ENCODE measurements at regions not wholly inside any gene's neighbourhood (a gene's known extent, or its start where the extent isn't known, plus 50 kb on each side); places are given as distances from the start of the nearest gene placed in this dataset.
"Not testable (repeated sequence)": the region's sequence is repeated elsewhere in the genome, so short reads cannot be mapped to it uniquely, and the experiment has no call there.

DNA sequence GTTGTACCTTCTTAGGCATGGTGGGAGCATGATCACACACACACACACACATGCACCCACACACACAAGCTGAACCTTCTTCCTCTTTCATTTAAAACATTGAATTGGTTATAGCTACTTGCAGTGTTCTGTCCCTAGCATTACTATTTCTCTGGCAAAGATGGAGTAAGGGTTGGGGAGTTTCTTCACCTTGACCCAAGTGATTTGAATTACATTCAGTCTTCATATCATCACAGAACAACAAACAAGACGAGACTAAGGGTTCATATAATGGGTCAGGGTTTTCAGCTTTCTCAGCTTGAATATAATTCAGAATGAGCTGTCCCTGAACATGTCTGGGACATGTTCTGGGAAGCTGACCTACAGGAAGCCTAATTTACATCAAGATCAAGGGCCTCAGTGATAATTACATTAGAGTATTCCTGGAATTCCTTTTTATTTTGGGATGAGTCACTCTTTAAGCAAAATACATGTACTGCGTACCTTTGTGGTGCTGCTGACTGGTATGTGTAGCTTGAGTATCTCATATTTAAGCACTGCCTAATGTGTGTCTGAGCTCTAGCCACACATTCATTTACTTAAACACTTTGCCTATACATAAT is 213.5 kb upstream of the TMEM229A start:
- no peak overlapping the region for H3K4me3 ChIP-seq (ENCODE audit: low read length)
- peak; percentile 92 for DNase-seq (ENCODE audit: low read depth)
- TF ChIP-seq, protein P1, sequence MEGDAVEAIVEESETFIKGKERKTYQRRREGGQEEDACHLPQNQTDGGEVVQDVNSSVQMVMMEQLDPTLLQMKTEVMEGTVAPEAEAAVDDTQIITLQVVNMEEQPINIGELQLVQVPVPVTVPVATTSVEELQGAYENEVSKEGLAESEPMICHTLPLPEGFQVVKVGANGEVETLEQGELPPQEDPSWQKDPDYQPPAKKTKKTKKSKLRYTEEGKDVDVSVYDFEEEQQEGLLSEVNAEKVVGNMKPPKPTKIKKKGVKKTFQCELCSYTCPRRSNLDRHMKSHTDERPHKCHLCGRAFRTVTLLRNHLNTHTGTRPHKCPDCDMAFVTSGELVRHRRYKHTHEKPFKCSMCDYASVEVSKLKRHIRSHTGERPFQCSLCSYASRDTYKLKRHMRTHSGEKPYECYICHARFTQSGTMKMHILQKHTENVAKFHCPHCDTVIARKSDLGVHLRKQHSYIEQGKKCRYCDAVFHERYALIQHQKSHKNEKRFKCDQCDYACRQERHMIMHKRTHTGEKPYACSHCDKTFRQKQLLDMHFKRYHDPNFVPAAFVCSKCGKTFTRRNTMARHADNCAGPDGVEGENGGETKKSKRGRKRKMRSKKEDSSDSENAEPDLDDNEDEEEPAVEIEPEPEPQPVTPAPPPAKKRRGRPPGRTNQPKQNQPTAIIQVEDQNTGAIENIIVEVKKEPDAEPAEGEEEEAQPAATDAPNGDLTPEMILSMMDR (IDR thresholded peaks at IDR 0.05; ENCODE audit: insufficient read depth, low read depth, low read length, missing control alignments): no peak

GRCh38 chr7:124244469-124244868 is 211.6 kb upstream of the TMEM229A start:
- not testable (repeated sequence) for H3K4me3 ChIP-seq (ENCODE audit: low read length); DNase-seq (ENCODE audit: low read depth)

- H3K4me3 ChIP-seq (ENCODE audit: low read length): no peak overlapping the region
- TF ChIP-seq, protein P1 (IDR thresholded peaks at IDR 0.05; ENCODE audit: insufficient read depth, low read depth, low read length, missing control alignments): no peak
- no peak for DNase-seq (ENCODE audit: low read depth)
These were observed 186.8 kb upstream of the TMEM229A start for GRCh38 chr7:124219681-124220080.

GRCh38 chr7:124208642-124209041 is 175.8 kb upstream of the TMEM229A start:
- DNase-seq (ENCODE audit: low read depth): no peak
- TF ChIP-seq, protein P1 (IDR thresholded peaks at IDR 0.05; ENCODE audit: insufficient read depth, low read depth, low read length, missing control alignments): no peak
- no peak overlapping the region for H3K4me3 ChIP-seq (ENCODE audit: low read length)

DNA sequence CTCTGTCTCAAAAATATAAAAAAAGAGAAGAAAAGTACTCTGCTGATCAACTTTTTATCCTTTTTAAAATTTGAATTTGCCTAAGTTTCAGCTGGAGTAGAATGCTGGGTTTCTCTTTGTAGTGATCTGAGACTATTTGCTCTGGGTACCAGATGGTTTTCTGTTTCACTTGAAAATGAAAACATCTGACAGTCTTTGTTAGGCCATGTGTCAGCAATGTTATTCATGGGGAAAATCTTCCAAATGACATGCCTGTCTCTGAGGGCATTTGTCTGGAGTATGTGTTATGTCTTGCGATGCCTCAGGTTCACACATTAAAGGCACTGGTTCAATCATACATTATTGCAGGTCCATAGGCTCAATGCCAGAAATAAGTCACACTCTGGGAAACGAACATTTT is 175.3 kb upstream of the TMEM229A start:
- no peak overlapping the region for H3K4me3 ChIP-seq (ENCODE audit: low read length)
- TF ChIP-seq, protein P1 (IDR thresholded peaks at IDR 0.05; ENCODE audit: insufficient read depth, low read depth, low read length, missing control alignments): no peak
- no peak for DNase-seq (ENCODE audit: low read depth)

GRCh38 chr7:124205526-124205925 is 172.7 kb upstream of the TMEM229A start:
- no peak for DNase-seq (ENCODE audit: low read depth)
- TF ChIP-seq, protein P1 (IDR thresholded peaks at IDR 0.05; ENCODE audit: insufficient read depth, low read depth, low read length, missing control alignments): no peak

DNA sequence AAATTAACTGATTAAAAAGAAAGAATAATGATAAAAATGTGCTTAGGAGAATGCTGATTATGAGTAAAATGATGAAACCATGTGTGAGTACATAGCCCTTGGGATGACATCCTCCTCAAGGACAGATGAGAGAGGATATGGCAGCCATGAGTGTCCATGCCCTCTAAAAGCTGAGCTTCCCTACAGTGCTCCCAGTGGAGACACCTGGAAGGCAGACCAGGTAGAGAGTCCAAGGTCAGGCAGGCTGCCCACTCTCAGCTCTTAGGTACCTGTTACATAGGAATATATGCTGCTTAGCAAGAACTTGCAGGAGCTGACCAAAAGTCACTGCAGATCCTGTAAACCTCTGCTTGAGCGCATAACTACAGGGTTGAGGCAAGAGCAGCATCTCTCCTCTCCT is 169.7 kb upstream of the TMEM229A start:
- no peak for DNase-seq (ENCODE audit: low read depth)
- TF ChIP-seq, protein P1 (IDR thresholded peaks at IDR 0.05; ENCODE audit: insufficient read depth, low read depth, low read length, missing control alignments): no peak
- H3K4me3 ChIP-seq (ENCODE audit: low read length): no peak overlapping the region

More at GRCh38 chr7:124205526-124205925, 172.7 kb upstream of the TMEM229A start:
- no peak overlapping the region for H3K4me3 ChIP-seq (ENCODE audit: low read length)

Data from epithelial cell of esophagus (primary cell).